NB4 (cell line): ENCODE measurements at regions not wholly inside any gene's neighbourhood (a gene's known extent, or its start where the extent isn't known, plus 50 kb on each side); places are given as distances from the start of the nearest gene placed in this dataset.

Experiments
- CTCF ChIP-seq: IDR thresholded peaks from one replicate; pipeline ENCODE4 v1.5.1; 2012; ENCODE audit warnings: low read depth, low read length
- POLR2A ChIP-seq: IDR thresholded peaks from 2 replicates; pipeline ENCODE4 v1.6.1; 2011; ENCODE audit warnings: mild to moderate bottlenecking; ENCODE audit not compliant: insufficient read length; ENCODE audit errors: extremely low read depth
- TF ChIP-seq, protein P1 (sequence below): IDR thresholded peaks from 2 replicates; pipeline ENCODE4 v1.6.1; 2011; ENCODE audit warnings: low read depth, low read length

DNA sequence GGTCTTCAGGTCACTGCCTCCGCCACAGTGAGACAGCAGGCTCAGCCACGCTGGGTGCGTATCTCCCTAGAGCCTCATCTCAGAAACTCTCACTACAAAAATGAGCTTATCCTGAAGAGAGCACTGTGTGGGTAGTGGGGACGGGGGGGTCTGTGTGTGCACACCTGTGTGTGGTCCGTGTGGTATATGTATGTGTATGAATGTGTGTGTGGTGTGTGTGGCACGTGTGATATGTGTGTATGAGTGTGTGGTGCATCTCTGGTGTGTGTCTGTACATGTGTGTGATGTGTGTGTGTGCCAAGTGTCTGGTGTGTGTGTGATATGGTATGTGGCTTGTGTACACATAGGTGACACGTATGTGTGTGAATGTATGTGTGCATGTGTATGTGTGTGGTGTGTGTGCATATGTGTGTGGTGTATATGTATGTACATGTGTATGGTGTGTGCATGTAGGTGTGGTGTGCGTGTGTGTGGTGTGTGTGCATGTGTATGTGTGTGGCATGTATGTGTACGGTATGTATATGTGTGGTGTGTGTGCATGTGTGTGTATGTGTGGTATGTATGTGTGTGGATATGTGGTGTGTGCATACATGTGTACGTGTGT is 332.2 kb downstream of the EIPR1 start:
- no peak for TF ChIP-seq CTCF
- no peak for TF ChIP-seq POLR2A
- TF ChIP-seq, protein P1, sequence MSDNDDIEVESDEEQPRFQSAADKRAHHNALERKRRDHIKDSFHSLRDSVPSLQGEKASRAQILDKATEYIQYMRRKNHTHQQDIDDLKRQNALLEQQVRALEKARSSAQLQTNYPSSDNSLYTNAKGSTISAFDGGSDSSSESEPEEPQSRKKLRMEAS: no peak
